ENCODE measurements at regions not wholly inside any gene's neighbourhood (a gene's known extent, or its start where the extent isn't known, plus 50 kb on each side); places are given as distances from the start of the nearest gene placed in this dataset.

DNA sequence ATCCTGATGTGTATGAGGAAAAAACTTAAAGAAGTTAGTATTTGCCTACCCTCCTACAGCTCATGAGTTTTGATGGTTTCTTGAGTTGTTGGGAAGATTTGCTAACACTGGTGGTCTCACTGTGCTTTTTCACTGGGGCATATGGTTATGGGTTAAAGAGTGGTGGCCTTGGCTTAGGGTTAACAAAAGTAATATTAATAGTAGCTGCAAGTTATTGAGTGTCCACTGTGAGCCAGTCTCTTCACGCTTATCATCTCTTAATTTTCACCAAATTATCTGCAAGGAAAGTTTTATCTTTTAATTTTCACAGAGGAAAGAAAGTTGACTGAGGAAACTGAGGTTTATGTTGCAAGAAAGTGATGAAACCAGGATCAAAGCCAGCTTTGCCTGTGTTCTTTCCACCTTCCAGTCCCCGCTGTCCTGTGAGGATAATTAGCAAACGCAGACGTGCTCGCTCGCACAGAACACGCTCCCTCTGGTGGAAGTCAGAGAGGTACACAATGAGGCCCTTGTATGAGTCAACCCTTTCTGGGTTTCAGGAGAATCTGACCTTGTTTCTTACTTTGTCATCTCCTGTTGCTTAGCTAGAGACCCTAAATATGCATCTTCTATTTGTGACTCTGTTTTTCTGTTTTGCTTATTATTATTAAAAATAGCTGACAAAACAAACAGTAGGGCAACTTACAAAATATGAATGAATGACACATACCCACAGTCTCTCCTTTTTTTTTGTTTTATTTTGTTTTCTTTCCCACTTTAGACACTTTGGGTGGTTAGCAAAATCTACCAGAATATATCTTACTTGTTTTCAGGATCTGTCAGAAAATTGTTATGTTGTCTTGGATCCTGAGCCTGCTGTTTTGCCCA, 94.3 kb downstream of the DDIT4L start:
- H3K9me3 ChIP-seq (ENCODE audit: low read length) = no peaks in the 10 kb centered on the region
- H3K4me1 ChIP-seq (ENCODE audit: insufficient read depth, low read length, severe bottlenecking) = no peaks in the 10 kb centered on the region
- H3K4me3 ChIP-seq (ENCODE audit: low read depth, low read length, poor library complexity, severe bottlenecking) = no peak overlapping the region
- H3K27ac ChIP-seq (ENCODE audit: low read depth, low read length, poor library complexity, severe bottlenecking) = no peak overlapping the region
- no peaks in the 10 kb centered on the region for H3K79me2 ChIP-seq (ENCODE audit: insufficient read depth, low read length)
- H4K20me1 ChIP-seq (ENCODE audit: insufficient read depth, low read length) = no peaks in the 10 kb centered on the region
- no peak overlapping the region for H3K4me2 ChIP-seq (ENCODE audit: low read length)
- no peaks in the 10 kb centered on the region for H3F3A ChIP-seq (ENCODE audit: insufficient read depth, low read length)
- no peaks in the 10 kb centered on the region for H3K36me3 ChIP-seq (ENCODE audit: insufficient read depth, low read length)
- TF ChIP-seq, protein P1, sequence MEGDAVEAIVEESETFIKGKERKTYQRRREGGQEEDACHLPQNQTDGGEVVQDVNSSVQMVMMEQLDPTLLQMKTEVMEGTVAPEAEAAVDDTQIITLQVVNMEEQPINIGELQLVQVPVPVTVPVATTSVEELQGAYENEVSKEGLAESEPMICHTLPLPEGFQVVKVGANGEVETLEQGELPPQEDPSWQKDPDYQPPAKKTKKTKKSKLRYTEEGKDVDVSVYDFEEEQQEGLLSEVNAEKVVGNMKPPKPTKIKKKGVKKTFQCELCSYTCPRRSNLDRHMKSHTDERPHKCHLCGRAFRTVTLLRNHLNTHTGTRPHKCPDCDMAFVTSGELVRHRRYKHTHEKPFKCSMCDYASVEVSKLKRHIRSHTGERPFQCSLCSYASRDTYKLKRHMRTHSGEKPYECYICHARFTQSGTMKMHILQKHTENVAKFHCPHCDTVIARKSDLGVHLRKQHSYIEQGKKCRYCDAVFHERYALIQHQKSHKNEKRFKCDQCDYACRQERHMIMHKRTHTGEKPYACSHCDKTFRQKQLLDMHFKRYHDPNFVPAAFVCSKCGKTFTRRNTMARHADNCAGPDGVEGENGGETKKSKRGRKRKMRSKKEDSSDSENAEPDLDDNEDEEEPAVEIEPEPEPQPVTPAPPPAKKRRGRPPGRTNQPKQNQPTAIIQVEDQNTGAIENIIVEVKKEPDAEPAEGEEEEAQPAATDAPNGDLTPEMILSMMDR (IDR thresholded peaks at IDR 0.05; ENCODE audit: low read length) = peak; percentile 61
- no peak for TF ChIP-seq EZH2 (IDR thresholded peaks at IDR 0.05; ENCODE audit: borderline replicate concordance, low read length)
- no peak overlapping the region for H2AFZ ChIP-seq (ENCODE audit: low read length)
- no peaks in the 10 kb centered on the region for H3K9me2 ChIP-seq (ENCODE audit: low read depth, low read length)
- H3K9ac ChIP-seq (ENCODE audit: low read length) = no peak overlapping the region
- no peaks in the 10 kb centered on the region for H3K27me3 ChIP-seq (ENCODE audit: insufficient read depth, low read length)

GRCh38 chr4:100093091-100093866, 97.0 kb downstream of the DDIT4L start:
- TF ChIP-seq, protein P1 (IDR thresholded peaks at IDR 0.05; ENCODE audit: low read length) = peak; percentile 81
- no peak for TF ChIP-seq EZH2 (IDR thresholded peaks at IDR 0.05; ENCODE audit: borderline replicate concordance, low read length)
- H3K4me2 ChIP-seq (ENCODE audit: low read length) = no peak overlapping the region
- H3K9ac ChIP-seq (ENCODE audit: low read length) = no peak overlapping the region
- H3K79me2 ChIP-seq (ENCODE audit: insufficient read depth, low read length) = no peaks in the 10 kb centered on the region
- H3K27ac ChIP-seq (ENCODE audit: low read depth, low read length, poor library complexity, severe bottlenecking) = no peak overlapping the region
- H3F3A ChIP-seq (ENCODE audit: insufficient read depth, low read length) = no peaks in the 10 kb centered on the region
- H3K4me1 ChIP-seq (ENCODE audit: insufficient read depth, low read length, severe bottlenecking) = no peaks in the 10 kb centered on the region
- no peak overlapping the region for H2AFZ ChIP-seq (ENCODE audit: low read length)
- no peaks in the 10 kb centered on the region for H3K36me3 ChIP-seq (ENCODE audit: insufficient read depth, low read length)
- H4K20me1 ChIP-seq (ENCODE audit: insufficient read depth, low read length) = no peaks in the 10 kb centered on the region
- H3K4me3 ChIP-seq (ENCODE audit: low read depth, low read length, poor library complexity, severe bottlenecking) = no peak overlapping the region
- no peaks in the 10 kb centered on the region for H3K9me2 ChIP-seq (ENCODE audit: low read depth, low read length)
- no peaks in the 10 kb centered on the region for H3K27me3 ChIP-seq (ENCODE audit: insufficient read depth, low read length)
- no peaks in the 10 kb centered on the region for H3K9me3 ChIP-seq (ENCODE audit: low read length)

DNA sequence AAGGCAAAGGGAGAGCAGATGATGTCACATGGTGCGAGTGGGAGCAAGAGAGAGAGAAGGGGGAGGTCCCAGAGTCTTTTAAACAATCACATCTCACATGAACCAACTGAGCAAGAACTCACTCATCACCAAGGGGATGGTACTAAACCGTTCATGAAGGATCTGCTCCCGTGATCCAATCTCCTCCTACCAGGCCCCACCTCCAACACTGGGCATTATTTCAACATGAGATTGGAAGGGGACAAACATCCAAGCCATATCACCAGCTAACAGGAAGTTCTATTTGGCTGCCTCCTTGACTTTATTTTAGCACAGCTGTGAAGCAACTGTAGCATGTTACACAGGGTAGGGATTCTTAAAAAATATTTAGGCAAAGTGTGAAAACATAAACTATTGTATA, 102.5 kb downstream of the DDIT4L start:
- H2AFZ ChIP-seq (ENCODE audit: low read length) = no peak overlapping the region

More for the DNA sequence above, 102.5 kb downstream of the DDIT4L start:
- TF ChIP-seq EZH2 (IDR thresholded peaks at IDR 0.05; ENCODE audit: borderline replicate concordance, low read length) = no peak
- TF ChIP-seq, protein P1 (IDR thresholded peaks at IDR 0.05; ENCODE audit: low read length) = no peak
- Histone ChIP-seq H3K9me3 (ENCODE audit: low read length) (no peaks in the 10 kb centered on the region), H3K4me1 (ENCODE audit: insufficient read depth, low read length, severe bottlenecking) (no peaks in the 10 kb centered on the region), H3K4me3 (ENCODE audit: low read depth, low read length, poor library complexity, severe bottlenecking) (no peak overlapping the region), H3K4me2 (ENCODE audit: low read length) (no peak overlapping the region), H3K27ac (ENCODE audit: low read depth, low read length, poor library complexity, severe bottlenecking) (no peak overlapping the region), H3K79me2 (ENCODE audit: insufficient read depth, low read length) (no peaks in the 10 kb centered on the region), H3K9ac (ENCODE audit: low read length) (no peak overlapping the region), H3K36me3 (ENCODE audit: insufficient read depth, low read length) (no peaks in the 10 kb centered on the region), H3K27me3 (ENCODE audit: insufficient read depth, low read length) (no peaks in the 10 kb centered on the region), H3F3A (ENCODE audit: insufficient read depth, low read length) (no peaks in the 10 kb centered on the region), H4K20me1 (ENCODE audit: insufficient read depth, low read length) (no peaks in the 10 kb centered on the region), H3K9me2 (ENCODE audit: low read depth, low read length) (no peaks in the 10 kb centered on the region)
